Forelimb muscle (tissue), 1 donor: ENCODE measurements at regions not wholly inside any gene's neighbourhood (a gene's known extent, or its start where the extent isn't known, plus 50 kb on each side); places are given as distances from the start of the nearest gene placed in this dataset.
"Not testable (repeated sequence)": the region's sequence is repeated elsewhere in the genome, so short reads cannot be mapped to it uniquely, and the experiment has no call there.

Experiments used
- DNase-seq: peaks from one replicate; pipeline ENCODE4 v3.0.0-alpha.2; 2013; ENCODE audit warnings: low read depth

DNA sequence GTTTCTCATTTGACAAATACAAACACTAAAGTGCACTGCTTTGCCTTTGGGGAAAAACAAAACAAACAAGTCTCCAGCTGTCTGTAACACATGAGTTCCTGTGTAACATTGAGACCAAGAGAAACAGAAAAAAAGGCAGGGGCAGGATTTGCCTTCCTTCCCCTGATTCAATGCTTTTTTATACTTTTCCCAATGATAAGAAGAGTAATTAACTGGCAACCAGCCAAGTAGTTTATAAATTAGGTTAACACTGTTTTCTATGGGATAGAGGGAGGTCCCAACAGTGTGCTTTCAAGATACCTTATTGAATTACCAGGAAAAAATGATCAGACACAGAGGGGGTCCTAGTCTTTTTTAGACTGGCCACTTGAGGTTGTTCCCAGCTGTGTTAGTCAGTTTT is 346.8 kb downstream of the TRIM36 start:
- no peak for DNase-seq

DNA sequence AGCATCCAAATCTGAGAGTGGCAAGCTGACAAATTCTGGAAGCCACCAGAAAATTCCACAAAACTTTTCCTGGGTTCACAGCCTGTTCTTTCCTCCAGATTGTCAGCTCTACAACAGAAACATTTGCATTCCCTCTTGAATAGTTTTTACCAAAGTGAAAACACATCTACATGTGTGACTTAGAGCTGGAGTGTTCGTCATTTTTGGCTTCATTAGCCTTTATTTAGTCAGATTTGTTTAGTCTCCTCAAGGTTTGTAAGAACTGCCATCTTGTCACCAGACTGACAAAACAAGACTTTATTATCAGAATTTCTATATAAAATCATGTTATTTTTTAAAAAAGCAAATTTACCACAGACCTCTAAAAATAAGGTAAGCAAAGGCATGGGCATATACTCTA is 347.3 kb downstream of the TRIM36 start:
- DNase-seq: no peak

DNA sequence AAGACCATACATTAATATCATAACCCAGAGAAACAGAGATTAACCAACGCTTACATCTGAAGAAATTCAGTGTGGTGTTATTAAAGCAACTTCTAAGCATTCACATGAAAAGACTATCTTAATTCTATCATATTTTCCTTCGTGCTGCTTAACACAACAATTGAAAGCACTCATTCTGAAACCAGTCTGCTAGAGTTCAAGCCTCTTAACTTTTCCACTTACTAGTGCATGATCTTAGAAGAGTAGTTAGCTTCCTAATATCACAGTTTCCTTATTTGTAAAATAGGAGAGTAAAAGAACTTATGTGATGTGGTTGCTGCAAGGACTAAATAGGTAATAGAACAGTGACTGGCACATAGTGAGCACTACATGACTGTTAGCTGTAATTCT is 379.3 kb downstream of the TRIM36 start:
- DNase-seq: no peak

DNA sequence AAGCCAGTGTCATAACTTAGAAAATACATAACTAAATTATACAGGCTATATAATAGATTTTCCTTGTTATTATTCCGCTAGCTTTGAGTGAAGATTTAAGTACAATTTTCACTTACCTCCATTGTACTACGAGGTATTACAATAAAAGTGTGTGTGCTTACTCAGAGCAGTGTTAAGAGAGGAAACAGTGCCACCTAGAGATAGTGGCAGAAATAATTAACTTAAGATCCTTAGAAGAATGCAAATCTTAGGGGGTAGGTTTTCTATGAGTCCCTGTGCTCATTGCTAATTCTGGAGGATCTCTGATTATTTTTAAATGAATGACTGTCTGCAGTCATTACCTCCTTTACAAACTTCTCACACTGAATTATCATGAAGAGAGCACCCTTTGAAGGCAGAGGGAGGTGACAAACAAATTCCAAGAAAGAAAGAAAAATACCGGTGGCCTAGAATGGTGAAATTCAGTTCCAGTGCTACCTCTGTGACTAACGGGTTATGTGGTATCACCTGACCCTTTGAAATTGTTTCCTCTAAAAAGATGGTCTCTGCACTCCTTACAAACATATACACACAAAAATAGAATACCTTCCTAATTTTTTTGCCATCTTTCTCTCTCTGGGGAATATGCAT is 379.8 kb downstream of the TRIM36 start:
- DNase-seq: peak; percentile 5

DNA sequence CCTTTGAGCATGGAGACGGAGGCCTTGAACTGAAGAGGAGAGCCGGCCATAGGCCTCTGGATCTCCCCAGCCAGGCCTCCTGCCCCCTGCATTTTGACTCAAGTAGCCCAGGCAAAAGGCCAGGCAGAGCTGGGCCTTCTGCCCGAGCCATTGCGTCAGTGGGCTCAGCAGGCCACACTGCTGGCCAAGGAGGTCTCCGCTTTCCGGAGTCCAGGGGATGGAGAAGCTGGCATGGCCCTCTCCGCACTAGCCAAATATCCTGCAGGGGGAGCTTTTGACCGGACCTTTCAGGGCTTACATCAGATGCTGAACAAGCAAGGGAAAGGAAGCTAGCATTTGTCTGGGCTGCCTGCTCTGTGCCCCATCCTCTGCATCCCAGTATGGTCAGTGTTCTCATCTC is 386.8 kb downstream of the TRIM36 start:
- peak; percentile 19 for DNase-seq

DNA sequence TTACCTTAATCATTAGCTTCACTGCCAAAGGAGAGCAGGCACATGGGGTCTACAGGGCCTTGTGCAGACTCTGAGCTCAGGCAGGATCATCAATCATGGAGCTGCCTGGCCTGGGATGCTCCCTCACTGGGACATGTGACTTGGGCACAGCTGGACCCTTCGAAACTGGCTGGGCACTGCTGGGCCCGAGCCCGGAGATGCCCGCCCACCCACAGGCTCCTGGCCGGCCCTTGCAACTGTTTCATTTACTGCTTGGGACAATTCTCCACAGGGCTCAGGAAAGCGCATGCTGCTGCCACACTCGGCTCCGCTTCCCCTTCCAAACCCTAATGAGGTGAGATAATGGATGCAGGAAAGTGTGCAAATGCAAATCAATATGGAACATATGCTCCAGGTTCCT is 387.5 kb downstream of the TRIM36 start:
- DNase-seq: no peak

DNA sequence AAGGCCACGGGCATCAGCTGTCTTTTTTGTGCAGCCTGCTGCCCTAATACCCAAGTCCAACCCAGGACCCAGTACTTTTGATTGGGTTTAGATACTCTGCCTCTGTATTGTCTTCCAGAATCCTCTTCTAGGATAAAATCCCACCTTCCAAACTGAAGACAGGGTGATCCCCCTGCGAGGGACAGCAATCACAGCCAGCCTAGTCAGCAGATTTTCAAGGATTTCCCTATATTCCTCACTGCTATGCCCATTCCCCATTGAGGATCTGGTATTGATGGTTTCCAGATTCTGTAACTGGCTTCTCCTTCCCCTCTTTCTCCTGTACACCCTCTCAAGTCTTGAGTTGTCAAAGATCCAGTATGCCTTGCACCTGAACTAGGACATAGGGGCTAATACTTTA is 389.4 kb downstream of the TRIM36 start:
- no peak for DNase-seq

DNA sequence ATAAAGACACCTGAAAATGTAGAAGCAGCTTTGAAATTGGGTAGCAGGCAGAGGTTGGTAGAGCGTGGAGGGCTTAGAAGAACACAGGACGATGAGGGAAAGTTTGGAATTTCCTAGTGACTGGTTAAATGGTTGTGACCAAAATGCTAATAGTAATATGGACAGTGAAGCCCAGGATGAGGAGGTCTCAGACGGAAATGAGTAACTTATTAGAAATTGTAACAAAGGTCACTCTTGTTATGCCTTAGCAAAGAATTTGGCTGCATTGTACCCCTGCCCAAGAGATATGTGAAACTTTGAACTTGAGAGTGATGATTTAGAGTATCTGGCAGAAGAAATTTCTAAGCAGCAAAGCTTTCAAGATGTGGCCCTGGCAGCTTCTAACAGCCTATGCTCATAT is 382.5 kb downstream of the KCNN2 start:
- no peak for DNase-seq

DNA sequence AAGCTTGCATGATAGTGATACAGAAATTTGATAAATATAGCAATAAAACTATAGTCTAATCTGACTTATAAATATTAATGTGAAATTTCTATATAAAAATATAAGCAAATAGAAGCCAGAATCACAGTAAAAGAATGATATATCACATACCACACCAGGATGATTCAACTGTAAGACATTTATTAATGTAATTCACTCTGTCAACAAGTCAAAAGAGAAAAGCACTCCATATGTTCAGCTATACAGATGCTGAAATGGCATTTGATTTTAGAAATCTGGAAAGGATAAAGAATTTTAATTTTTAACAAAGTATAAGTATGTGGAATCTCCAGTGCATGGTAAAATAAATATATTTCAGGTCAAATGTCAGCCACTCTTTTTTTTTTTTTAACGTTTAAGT is 372.4 kb downstream of the KCNN2 start:
- DNase-seq: no peak

DNA sequence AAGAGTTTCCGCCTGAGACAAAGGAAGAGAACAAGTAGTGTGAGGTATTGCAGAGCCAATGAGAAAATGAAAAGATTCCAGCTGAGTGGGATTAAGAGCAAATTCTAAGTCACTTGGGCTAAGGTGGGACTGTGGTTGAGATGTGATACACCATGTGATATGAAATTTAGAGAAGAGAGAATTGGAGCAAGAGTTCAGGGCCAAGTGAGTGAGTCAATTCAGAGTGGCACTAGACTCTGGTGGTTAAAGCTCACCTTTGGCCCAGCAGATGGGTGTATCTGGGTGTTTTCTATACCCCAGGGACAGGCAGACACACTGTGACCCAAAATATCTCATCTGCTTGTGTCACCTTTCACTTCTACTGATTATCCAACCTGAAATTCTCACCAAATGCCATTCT is 368.1 kb downstream of the KCNN2 start:
- no peak for DNase-seq

DNA sequence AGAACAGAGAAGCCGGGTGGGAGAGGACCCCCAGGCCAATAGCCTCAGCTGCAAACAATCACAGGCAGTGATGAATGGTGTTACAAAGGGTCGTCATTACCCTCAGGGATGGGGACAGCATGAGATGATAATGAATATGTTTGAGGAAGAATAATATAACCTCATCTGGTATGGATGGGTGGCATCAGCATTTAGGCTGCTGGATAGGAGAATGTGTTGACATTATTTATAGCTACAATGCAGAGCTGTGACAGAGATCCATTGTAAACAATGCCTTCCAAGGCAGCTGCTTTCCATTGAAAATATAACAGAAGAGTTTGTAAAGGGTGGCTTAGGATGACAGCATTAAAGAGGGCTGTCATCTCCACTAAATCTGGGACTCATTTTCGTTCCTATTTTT is 365.5 kb downstream of the KCNN2 start:
- DNase-seq: peak; percentile 5

DNA sequence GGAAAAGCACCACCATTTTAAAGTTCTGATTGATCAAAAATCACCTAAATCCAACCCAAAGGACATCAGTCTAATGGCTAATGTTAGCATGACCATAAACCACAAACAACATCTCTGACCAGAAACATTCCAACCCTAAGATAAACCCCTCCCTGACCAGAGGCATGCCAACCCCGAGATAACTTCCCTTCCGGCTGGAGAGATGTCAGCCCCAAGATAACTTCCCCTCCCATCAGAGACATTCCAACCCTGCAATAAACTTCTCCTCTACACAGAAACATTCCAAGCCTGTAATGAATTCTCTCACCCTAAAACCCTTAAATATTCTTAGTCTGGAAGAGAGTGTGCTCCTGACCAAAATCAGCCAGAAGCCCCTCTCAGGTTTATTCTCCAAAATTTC is 364.3 kb downstream of the KCNN2 start:
- DNase-seq: no peak

DNA sequence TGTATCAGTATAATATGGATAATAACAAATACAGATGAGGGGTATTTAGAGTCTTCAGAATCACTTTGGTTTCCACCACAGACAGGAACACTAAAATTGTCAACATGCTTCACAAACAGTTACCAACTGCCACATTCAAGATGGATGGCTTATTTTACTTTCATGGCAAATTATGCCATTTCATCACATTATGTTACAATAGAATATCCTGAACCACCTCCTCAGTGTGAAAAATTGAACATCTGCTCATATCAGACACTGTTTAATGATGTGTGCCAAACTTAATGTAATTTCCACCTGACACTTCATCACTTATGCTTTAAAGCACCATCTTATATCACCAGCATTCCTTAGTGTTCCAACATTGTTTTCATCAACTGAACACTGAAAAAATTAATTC is 357.4 kb downstream of the KCNN2 start:
- DNase-seq: no peak

DNA sequence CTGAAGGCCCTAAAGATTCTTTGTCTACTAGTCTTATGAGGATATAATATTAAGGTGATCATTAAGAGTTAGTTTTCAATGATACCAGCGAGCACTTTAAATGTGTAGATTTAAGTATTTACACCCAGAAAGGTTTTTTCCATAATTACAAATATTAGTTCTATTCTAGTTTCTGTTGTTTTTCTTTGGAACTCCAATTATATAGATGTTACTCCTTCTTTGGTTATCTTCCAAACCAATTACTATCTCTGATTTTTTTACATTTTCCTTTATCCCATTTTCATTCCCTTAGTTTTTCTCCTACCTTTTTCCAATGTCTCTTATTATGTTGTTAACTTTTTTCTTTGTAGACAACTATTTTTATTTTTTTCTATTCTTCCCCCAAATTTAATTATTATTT is 355.1 kb downstream of the KCNN2 start:
- DNase-seq: no peak

DNA sequence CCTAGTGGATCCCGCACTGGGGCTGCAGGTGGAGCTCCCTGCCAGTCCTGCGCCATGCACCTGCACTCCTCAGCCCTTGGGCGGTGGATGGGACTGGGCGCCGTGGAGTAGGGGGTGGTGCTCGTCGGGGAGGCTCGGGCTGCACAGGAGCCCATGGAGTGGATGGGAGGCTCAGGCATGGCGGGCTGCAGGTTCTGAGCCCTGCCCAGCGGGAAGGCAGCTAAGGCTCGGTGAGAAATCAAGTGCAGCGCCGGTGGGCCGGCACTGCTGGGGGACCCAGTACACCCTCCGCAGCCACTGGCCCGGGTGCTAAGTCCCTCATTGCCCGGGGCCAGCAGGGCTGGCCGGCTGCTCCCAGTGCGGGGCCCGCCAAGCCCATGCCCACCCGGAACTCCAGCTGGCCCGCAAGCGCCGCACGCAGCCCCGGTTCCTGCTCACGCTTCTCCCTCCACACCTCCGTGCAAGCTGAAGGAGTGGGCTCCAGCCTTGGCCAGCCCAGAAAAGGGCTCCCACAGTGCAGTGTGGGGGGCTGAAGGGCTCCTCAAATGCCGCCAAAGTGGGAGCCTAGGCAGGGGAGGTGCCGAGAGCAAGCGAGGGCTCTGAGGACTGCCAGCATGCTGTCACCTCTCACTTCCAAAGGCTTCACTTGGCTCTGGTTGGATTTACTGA is 342.5 kb downstream of the KCNN2 start:
- not testable (repeated sequence) for DNase-seq

DNA sequence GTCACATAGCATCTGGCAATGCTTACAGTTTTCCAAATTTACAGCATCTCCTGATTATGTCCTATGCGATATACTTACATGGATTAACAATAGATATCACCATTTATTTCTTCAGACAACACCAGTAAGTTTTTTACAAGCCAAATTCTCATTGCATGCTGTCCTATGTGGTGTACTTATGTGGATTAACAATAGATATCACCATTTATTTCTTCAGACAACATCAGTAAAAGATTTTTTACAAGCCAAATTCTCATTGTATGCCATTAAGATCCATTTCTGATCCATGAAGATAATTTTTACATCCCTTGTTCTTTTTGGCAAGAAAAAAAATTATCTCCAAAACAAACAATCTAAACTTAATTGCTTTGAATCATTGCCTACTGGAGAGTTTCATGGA is 340.9 kb downstream of the KCNN2 start:
- no peak for DNase-seq

DNA sequence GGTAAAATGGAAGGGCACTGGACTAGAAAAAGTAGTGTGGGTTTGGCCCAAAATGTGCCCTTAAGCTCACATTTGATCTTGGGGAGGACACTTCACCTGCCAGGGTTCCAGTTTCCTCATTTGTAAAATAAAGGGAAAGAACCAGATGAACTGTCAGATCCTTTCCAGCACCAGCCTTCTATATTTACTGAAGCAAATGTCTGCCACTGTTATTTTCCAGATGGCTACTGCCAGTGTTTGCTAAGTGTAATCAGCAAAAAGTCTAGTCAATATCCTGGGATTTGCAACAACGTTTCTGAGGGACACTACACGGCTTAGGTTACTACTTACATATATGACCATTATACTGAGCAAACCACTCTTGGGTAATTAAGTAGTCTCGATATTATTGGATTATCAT is 340.3 kb downstream of the KCNN2 start:
- DNase-seq: no peak

DNA sequence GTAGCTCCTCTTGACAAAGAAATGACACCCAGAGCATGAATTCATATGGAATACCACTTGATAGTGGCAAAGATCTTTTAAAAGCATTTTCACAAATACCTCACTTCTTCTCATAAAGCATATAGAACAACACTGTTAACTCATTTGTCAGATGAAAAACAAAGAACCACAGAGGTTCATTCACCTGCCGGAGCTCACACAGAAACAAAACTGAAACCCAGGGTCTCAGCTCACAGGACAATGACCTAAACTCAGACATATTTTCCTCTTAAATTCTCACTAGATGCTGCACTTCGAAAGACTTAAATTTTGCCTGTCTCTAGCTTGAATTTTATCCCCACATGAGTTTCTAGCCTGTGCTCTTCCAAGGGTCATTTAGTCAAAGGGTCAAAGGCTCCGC is 339.0 kb downstream of the KCNN2 start:
- DNase-seq: no peak

DNA sequence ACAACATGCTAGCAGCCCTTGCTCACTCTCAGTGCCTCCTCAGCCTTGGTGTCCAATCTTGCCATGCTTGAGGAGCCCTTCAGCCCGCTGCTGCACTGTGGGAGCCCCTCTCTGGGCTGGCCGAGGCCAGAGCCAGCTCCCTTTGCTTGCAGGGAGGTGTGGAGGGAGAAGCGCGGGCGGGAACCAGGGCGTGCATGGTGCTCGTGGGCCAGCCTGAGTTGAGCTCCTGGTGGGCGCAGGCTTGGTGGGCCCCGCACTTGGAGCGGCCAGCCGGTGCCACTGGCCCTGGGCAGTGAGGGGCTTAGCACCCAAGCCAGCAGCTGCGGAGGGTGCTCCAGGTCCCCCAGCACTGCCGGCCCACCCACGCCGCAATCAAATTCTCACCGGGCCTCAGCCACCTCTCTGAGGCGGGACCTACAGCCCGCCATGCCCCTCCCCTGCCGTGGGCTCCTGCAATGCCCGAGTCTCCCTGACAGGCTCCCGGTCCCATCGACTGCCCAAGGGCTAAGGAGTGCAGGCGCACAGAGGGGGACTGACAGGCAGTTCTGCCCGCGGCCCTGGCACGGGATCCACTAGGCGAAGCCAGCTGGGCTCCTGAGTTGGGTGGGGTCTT is 333.5 kb downstream of the KCNN2 start:
- DNase-seq: no peak

DNA sequence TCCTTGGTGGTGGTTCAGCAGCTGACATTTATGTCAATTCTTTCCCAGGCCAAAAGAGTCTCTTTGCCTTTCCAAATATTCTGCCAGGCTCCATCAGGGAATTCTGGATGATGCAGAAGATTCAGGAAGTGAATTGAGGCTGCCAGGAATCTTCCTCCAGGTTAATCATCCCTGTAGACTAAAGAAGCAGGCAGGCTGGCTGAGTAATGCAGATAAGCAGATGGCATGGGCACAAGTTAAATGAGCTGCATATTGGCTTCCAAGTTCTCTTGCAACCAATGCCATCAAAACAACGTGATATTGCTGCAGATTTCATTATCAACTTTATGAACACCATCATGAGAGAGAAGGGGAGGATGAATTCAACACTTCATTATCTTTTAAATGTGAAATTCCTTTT is 324.5 kb downstream of the KCNN2 start:
- no peak for DNase-seq

DNA sequence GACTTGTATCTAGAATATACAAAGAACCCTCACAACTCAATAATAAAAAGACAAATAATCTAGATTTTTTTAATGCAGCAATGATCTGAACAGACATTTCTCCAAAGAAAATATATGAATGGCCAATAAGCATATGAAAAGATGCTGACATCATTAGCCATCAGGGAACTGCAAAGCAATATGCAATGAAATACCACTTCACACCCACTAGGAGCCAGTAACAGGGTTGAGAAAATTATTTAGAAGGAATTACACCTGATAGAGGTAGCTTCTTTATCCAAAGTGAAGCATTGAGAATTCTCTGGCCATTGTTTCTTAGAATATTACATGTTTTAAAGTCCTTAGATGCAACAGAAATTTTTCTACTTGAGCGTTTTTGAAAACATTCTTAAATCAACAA is 316.9 kb downstream of the KCNN2 start:
- DNase-seq: no peak

DNA sequence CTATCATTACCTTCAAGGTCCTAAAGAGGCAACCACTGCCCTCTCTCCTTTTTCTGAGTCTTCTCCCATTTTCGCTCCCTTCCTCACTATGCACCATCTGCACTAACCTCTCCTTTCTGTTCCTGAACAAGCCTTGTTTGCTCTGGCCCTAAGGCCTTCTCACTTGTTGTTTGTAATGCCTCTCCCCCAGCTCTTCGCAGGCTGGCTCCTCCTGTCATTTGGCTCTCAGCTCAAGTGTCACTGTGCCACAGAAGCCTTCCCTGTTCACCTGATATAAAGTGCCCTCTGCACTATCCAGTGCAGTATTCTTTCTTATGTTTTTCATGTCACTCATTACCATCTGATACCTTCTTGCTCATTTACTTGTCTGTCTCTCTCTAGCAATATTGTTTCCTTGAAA is 303.7 kb downstream of the KCNN2 start:
- no peak for DNase-seq

DNA sequence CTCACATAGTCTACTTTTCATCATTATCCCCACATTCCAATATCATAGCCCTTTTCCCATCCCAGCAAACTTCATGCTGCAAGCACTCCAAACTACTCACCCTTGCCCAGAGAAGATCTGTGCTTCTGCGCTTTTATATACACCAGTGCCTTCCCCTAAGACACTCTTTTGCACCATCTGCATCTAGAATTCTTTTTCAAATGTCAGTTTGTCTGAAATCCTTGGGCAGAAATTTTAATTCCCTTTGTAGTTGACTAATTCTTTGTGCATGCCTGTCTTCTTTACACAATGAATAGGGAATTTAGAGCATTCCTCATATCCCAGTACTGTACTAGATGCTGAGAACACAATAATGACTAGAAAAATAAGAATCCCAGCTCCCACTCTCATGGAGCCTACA is 298.9 kb downstream of the KCNN2 start:
- DNase-seq: no peak

DNA sequence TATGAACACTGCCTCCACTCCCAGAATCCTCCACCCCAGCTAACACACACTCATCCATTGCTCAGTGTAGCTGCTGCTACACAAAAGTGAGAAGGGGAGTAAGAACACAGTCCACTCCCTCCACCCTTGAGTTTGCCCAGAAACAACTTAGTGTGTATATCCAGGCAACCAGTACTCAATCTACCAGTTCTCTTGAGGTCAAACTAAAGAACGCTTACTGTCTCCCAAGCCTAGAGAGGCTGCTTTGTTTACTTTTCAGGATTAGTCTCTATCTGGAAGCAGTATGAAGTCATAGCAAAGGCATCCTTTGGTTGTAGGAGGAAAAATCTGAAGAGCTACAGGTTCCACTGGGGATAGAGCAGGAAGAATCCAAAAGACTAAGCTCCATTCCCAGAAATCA is 296.3 kb downstream of the KCNN2 start:
- DNase-seq: no peak
